Glomerular endothelial cell (primary cell): ENCODE measurements at regions not wholly inside any gene's neighbourhood (a gene's known extent, or its start where the extent isn't known, plus 50 kb on each side); places are given as distances from the start of the nearest gene placed in this dataset.
A peak's percentile ranks its signal among the peaks of the same experiment; 100 is the strongest.

Source experiments
- DNase-seq: peaks from one replicate; pipeline ENCODE4 v3.0.0-alpha.2; 2011; ENCODE audit warnings: low read depth, low spot score; ENCODE audit errors: extremely low read depth

DNA sequence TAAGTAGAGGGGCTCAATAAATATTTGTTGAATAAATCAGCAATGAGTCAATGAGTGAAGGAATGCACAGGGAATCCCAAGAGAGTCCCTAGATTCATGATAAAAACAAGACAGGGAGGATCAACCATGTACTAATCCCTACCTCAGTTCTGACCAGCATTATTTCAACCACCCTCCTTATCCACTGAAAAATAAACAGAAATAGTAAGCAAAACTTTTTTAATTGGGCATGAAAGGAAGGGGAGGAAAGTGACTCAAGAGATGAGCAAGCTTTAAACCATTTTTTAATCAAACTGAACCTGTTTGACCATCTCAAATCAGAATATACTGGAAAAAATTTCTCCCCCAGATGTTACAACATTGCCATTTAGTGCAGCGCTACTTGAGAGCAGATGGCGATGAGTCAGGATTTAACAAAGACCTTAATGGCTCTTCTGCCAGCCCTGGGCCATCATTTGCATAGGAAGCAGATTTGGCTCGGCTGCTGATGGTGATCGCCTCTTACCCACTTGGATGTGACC is 194.8 kb upstream of the SLC30A5 start:
- no peak for DNase-seq

DNA sequence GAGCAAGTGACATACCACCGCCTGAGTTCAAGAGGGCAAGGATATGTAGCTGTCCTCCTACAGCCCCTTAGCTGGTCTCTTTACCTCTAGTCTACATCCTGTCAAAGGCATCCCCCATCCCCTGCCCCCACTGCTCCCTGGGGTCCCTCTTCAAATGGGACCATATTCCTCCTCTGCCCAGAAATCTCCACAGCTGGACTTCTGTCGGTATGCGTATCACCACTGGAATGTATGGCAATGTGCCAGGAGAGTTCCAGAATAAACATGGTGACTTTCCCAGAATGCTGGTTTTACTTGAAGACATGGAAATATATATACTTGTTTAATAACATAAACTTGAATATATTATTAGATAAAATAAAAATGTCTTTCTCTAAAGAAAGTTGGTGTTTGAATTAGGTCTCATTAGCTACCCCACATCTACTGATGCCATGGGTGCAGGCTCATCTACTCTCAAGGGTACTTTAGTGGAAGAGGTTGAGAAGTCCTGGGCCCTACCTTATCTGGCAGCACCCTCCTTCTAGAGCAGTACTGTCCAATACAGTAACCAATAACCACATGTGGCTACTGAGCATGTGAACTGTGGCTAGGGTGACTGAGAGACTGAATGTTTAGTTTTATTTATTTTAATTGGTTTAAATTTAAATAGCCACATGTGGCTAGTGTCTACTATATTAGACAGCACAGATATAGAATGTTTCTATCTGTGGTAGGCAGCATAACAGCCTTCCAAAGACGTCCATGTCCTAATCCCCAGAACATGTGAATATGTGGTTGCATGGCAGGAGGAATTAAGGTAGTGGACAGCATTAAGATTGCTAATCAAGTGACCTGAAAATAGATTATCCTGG is 181.7 kb upstream of the SLC30A5 start:
- DNase-seq: peak; percentile 31

GRCh38 chr5:68915079-68915478 is 178.7 kb upstream of the SLC30A5 start:
- no peak for DNase-seq

DNA sequence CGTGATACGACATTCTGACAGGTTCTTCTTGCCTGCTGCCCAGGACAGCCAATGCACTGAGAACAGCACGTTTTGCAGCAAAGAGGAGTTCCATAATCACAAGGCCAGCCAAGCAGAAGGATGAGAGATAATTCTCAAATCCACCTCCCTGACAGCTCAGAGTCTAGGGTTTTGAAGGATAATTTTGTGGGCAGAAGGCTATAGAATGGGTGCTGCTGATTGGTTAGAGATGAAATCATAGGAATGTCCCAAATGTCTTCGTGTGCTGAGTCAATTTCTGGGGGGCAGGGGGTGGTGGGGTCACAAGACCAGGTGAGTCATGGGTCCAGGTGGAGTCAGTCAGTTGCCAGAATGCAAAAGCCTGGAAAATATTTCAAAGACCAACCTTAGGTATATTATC is 175.5 kb upstream of the SLC30A5 start:
- DNase-seq: no peak

- no peak for DNase-seq
These were observed 173.8 kb upstream of the SLC30A5 start for GRCh38 chr5:68919988-68920490.

GRCh38 chr5:68920888-68921287 is 172.9 kb upstream of the SLC30A5 start:
- no peak for DNase-seq

DNA sequence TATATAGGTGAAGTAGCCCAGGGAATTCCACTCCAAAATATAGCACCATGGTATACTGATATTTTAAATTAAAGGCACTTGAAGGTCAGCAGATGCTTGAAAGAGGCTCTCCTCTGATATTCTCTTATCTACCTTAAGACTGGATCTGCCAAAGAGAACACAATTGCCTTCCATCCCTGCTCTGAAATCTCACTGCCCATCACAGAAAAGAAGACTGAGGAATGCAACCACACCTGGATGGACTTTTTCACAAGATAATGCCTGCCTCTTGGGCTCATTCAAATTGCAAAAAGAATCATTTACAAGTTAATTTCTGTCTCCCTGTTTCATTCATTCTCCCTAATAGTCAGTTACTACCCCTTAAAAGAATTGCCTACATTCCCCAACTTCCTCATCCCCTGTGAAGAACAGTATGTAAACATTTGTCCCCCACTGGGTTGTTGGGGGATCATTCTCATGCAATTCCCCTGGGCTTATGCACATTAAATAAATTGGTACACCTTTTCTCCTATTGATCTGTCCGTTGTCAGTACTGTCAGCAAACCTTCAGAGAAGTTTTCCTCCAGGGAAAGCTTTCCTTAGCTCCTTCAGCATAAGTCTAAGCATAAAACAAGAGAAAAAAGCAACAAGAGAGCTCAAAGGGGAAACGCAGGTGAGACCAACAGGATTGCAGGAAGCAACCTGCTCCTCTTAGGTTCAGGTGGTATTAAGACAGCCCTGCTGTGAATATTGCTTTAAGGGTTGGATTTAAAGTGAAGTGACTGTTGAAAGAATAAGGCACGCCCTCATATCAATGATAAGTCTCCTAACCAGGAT is 171.4 kb upstream of the SLC30A5 start:
- no peak for DNase-seq

- DNase-seq: no peak
These were observed 169.2 kb upstream of the SLC30A5 start for GRCh38 chr5:68924481-68925145.

DNA sequence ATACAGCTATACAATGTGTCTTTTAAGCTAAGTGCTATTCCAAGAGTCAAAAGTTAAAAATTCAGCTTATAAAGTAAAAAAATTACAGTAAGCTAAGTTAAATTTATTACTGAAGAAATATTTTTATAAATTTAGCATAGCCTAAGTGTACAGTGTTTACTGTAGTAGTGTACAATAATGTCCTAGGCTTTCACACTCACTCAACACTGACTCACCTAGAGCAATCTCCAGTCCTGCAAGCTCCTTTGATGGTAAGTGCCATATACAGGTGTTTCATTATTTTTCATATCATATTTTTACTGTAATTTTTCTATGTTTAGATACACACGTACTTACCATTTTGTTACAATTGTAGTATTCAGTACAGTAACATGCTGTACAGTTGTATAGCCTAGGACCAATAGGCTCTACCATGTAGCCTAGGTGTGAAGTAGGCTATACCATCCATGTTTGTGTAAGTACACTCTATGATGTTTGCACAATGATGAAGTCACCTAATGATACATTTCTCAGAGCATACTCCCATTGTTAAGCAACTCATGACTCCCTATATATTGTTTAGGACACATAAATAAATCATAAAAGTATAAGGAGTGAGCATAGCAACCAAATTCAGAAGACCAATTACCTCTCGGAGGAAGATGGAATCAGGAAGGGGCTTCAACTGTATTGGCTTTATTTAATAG is 165.1 kb upstream of the SLC30A5 start:
- no peak for DNase-seq

GRCh38 chr5:68930139-68930538 is 163.7 kb upstream of the SLC30A5 start:
- no peak for DNase-seq

- no peak for DNase-seq
These were observed 160.9 kb upstream of the SLC30A5 start for GRCh38 chr5:68932830-68933434.

DNA sequence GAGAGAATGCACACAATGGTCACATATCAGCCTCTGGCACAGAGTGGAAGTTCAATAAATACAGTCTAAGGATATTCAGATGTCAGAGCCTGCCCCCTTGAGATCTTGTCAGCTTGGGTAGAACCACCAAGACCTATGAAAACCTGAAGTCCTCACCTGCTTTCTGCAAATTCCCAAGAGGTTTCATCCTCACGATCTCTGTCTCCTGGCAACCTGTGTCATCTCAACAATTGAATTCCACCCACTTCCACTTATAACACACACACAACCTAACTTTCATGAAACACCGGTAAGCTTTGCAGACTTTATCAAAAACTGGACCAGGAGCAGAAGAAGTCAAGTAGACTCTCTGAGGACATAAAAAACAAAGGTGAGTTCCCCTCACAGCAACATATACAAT is 151.6 kb upstream of the SLC30A5 start:
- DNase-seq: no peak

DNA sequence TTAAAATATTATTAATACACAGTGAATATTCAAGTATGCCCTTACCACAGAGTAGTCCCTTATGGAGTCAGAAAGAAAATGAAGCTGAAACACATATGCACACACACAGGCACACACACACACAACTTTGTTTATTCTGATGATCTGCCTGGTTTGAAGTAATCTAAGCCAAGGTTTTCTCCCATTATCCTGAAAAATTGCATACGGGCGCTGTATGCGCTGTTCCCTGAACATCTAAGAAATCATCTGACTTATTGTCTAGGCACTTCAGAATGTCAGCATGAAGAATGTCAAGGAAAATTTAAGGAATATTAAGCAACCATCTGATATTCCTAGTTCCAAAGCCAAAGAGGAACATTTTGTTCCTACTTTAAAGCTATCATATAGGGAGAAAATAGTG is 147.1 kb upstream of the SLC30A5 start:
- DNase-seq: no peak

- DNase-seq: no peak
These were observed 145.8 kb upstream of the SLC30A5 start for GRCh38 chr5:68947986-68948385.

DNA sequence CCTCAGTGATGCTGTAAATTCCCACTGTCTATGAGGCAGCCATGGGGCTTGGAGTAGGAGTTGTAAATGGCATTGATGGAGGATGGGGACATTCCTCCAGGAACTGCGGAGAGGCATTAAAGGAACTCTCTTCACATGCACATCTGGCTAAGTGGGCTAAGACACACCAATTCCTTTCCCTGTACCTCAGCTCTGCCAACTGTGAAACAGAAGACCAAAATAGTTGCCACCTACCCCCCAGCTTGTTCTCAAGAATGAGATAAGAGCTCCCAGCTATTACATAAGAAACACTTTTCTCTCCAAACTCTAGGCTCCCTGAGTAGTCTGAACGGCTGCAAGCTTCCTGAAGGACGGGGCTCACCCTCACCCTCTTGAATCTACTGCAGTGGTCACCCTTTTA is 144.6 kb upstream of the SLC30A5 start:
- DNase-seq: no peak

- no peak for DNase-seq
These were observed 144.1 kb upstream of the SLC30A5 start for GRCh38 chr5:68949711-68950110.

- DNase-seq: no peak
These were observed 143.7 kb upstream of the SLC30A5 start for GRCh38 chr5:68950125-68950524.

DNA sequence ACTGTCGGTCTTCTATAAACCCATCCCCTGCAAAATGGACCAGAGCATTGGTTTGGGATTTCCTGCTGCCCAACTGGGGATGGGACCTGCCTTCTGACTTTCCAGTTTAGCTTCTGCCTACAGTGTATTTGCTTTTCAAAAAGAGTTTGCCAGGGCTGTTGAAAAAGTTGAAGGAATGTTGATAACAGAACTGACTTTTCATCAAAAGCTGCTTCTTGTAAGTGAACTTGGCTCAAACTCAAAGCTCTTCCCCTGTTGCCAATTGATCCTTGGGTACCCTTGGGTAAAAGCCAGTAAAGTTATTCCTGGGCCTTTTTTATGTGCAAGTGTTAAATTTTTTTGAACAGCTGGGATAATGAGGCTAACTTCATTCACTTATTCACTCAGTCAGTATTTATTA is 142.9 kb upstream of the SLC30A5 start:
- DNase-seq: no peak

DNA sequence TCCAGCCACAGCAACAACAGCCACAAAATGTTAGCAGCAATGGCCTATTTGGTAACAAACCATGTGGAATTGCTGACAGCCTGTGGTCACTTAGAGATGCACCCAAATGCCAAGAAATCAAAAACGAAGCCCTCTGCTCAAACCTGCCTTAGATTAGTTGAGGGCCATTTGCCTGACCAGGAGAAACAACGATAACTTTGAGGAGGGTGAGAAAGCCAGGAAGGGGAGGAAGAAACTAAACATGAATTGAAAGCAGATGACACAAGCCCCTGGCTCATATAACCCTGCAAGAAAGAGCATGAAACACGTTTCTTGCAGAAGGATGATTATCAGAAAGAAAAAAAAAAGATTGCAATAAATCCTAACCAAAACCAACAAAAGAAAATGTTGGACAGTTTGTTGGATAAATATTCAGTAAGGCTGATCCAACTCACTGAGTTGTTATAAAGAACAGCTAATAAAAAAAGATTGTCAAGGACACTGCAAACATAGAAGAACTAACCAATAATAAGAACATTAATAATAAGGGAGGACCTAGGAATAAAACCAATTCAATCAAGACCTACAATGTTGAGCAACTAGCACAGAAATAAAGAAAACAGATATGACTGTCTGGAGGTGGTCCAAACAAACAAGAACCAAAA is 140.5 kb upstream of the SLC30A5 start:
- DNase-seq: no peak
